ENCODE measurements at regions not wholly inside any gene's neighbourhood (a gene's known extent, or its start where the extent isn't known, plus 50 kb on each side); places are given as distances from the start of the nearest gene placed in this dataset.

- no peaks in the 10 kb centered on the region for H3K27me3 ChIP-seq (ENCODE audit: control insufficient read depth, insufficient read depth, low read length)
Measured at GRCh38 chr9:684941-685340, 156.6 kb upstream of the DMRT1 start.

More at GRCh38 chr9:684941-685340, 156.6 kb upstream of the DMRT1 start:
- no peak overlapping the region for H3K27ac ChIP-seq (ENCODE audit: insufficient read depth, low read length)
- H2BK15ac ChIP-seq (ENCODE audit: low read depth, low read length) = no peak overlapping the region
- peak; percentile 88 for DNase-seq
- H3K4me3 ChIP-seq (ENCODE audit: insufficient read depth, low read depth, low read length) = peak overlapping the region; percentile 38; the same call in 1 of the 2 replicates
- peak overlapping the region; percentile 2; the same call in 1 of the 2 replicates for H3K18ac ChIP-seq (ENCODE audit: low read depth, low read length)
- H3K4me2 ChIP-seq (ENCODE audit: low read depth, low read length) = peak overlapping the region; percentile 80; the same call in 1 of the 2 replicates
- H2AK9ac ChIP-seq (replicated peaks; ENCODE audit: low read depth, low read length, poor library complexity) = no peak overlapping the region
- no TSS peak for BruUV-seq (replicated peaks)
- no peak overlapping the region for H2BK20ac ChIP-seq (ENCODE audit: low read depth, low read length)
- WGBS, 2 experiments (ENCODE audit: extremely low coverage in 2 of 2, insufficient read length in 1 of 2) = no CpG with 5 or more reads among the region's 4 CpGs
- no peak overlapping the region for H2AFZ ChIP-seq (replicated peaks; ENCODE audit: low read length, poor library complexity)
- H3K4ac ChIP-seq (ENCODE audit: low read depth, low read length) = no peak overlapping the region; the same call in 1 of the 2 replicates
- dilution Hi-C loops (cut with HindIII; ENCODE audit: low sequenced_read_pairs, unreplicated experiment) = no loop called here
- peaks cover 12% of the 10 kb centered on the region for H3K9me1 ChIP-seq (ENCODE audit: insufficient read depth, low read length)
- peak; percentile 79 for ATAC-seq (ENCODE audit: low read depth)
- in situ Hi-C loops (cut with MboI; ENCODE audit: low sequenced_read_pairs) = no loop called here
- peak overlapping the region; percentile 64; the same call in 1 of the 2 replicates for H3K9ac ChIP-seq (ENCODE audit: low read depth, low read length)
- no peak overlapping the region for H3K56ac ChIP-seq (ENCODE audit: extremely low read depth, insufficient read depth, low read length)
- intact Hi-C loops (cut with micrococcal nuclease) = loop anchor here (1.0 kb wide), 1 partner anchor 121 kb away; no protein-coding TSS in a partner anchor
- H4K20me1 ChIP-seq (ENCODE audit: insufficient read depth, low read length) = no peaks in the 10 kb centered on the region
- POLR2A ChIA-PET (ENCODE audit: unreplicated experiment) = interaction anchor here (1.0 to 1.7 kb wide), 2 partner anchors 8 to 22 kb away, joined by 3 to 20 read pairs; no protein-coding TSS in a partner anchor
- peak; percentile 46; the same call in 1 of the 2 replicates for TF ChIP-seq POLR2A (IDR thresholded peaks at IDR 0.05; ENCODE audit: low read depth, low read length)
- no peak for TF ChIP-seq MAFK (IDR thresholded peaks at IDR 0.05; ENCODE audit: low read depth, low read length)
- TF ChIP-seq NFE2L2 (IDR thresholded peaks at IDR 0.05; ENCODE audit: low read depth, low read length) = no peak
- 0 out of 2 replicates have a peak, but pooled peaks have one; percentile 4 for TF ChIP-seq CEBPB (IDR thresholded peaks at IDR 0.05; ENCODE audit: low read depth, low read length)
- TF ChIP-seq RAD21 (IDR thresholded peaks at IDR 0.05; ENCODE audit: low read length) = peak; percentile 20; the same call in 1 of the 2 replicates
- TF ChIP-seq RCOR1 (IDR thresholded peaks at IDR 0.05; ENCODE audit: insufficient replicate concordance, low read length) = no peak
- peak; percentile 48; the same call in 1 of the 2 replicates for TF ChIP-seq FOS (IDR thresholded peaks at IDR 0.05; ENCODE audit: low read depth, low read length)
- 0 out of 2 replicates have a peak, but pooled peaks have one; percentile 41 for TF ChIP-seq MXI1 (IDR thresholded peaks at IDR 0.05; ENCODE audit: borderline replicate concordance, low read depth, low read length)
- no peaks in the 10 kb centered on the region for H3K36me3 ChIP-seq (ENCODE audit: control insufficient read depth, insufficient read depth, low read length)
- no peak overlapping the region for H4K91ac ChIP-seq (ENCODE audit: insufficient read depth, low read depth, low read length)
- CTCF ChIA-PET = interaction anchor here (1.3 kb wide), 1 partner anchor 19 kb away, joined by 3 read pairs; no protein-coding TSS in a partner anchor
- H2BK120ac ChIP-seq (ENCODE audit: low read depth, low read length) = peak overlapping the region; percentile 91; the same call in 1 of the 2 replicates
- H2BK5ac ChIP-seq (ENCODE audit: low read depth, low read length, poor library complexity, severe bottlenecking) = peak overlapping the region; percentile 98
- H2AK5ac ChIP-seq (ENCODE audit: low read depth, low read length) = no peak overlapping the region
- H4K5ac ChIP-seq (ENCODE audit: low read depth, low read length) = no peak overlapping the region
- no peak overlapping the region for H3K14ac ChIP-seq (replicated peaks; ENCODE audit: low read depth, low read length)
- no peak overlapping the region for H3K23ac ChIP-seq (ENCODE audit: low read depth, low read length)
- peaks cover 9 to 37% of the 10 kb centered on the region in 2 experiments for H3K79me1 ChIP-seq (ENCODE audit: low read depth in 1 of 2, low read length in 2 of 2)
- peaks cover 17% of the 10 kb centered on the region for H3K4me1 ChIP-seq (ENCODE audit: control insufficient read depth, insufficient read depth, low read length)
- H3K9me3 ChIP-seq (ENCODE audit: control insufficient read depth, insufficient read depth, low read length) = no peaks in the 10 kb centered on the region
- peak overlapping the region in 1 of 2 experiments; percentile 83; a peak in 1 of 4 replicates for H4K8ac ChIP-seq (ENCODE audit: low read depth in 2 of 2, low read length in 2 of 2)

Measured in IMR-90 (cell line).